ENCODE measurements at regions not wholly inside any gene's neighbourhood (a gene's known extent, or its start where the extent isn't known, plus 50 kb on each side); places are given as distances from the start of the nearest gene placed in this dataset.

GRCh38 chr1:102105931-102106550 is 109.3 kb upstream of the OLFM3 start:
- WGBS, 2 experiments (ENCODE audit: insufficient coverage in 1 of 2, insufficient read length in 1 of 2): 35 to 40% methylated on average over 1 to 3 of the region's 3 CpGs
- no peak for TF ChIP-seq CTCF (conservative IDR thresholded peaks at IDR 0.05)
- H3K27me3 Mint-ChIP-seq (ENCODE audit: insufficient read depth): peaks cover 4% of the 10 kb centered on the region

GRCh38 chr1:102103646-102104045 is 106.9 kb upstream of the OLFM3 start:
- no peaks in the 10 kb centered on the region for H3K9me3 ChIP-seq (ENCODE audit: control insufficient read depth, low read length)
- H3K9ac ChIP-seq (ENCODE audit: extremely low read depth, low read length, poor library complexity, severe bottlenecking): no peak overlapping the region
- H3K27ac ChIP-seq (ENCODE audit: low read depth, low read length): no peak overlapping the region
- 85% methylated on average over 1 of the region's 4 CpGs; no CpG with 5 or more reads in 1 of the 2 experiments for WGBS, 2 experiments (ENCODE audit: insufficient coverage in 1 of 2, insufficient read length in 1 of 2)
- no peak for DNase-seq
- no peaks in the 10 kb centered on the region for H3K36me3 ChIP-seq (ENCODE audit: control insufficient read depth, insufficient read depth, low read length)
- Mint-ChIP-seq H3K27ac (no peak overlapping the region), H3K36me3 (ENCODE audit: low read depth) (no peaks in the 10 kb centered on the region), H3K4me3 (no peak overlapping the region), H3K4me1 (peaks cover 35% of the 10 kb centered on the region), H3K27me3 (ENCODE audit: insufficient read depth) (peaks cover 4% of the 10 kb centered on the region), H3K9me3 (peaks cover 4% of the 10 kb centered on the region)
- TF ChIP-seq CTCF (conservative IDR thresholded peaks at IDR 0.05): no peak
- H3K4me3 ChIP-seq (ENCODE audit: low read length): no peak overlapping the region
- peaks cover 13% of the 10 kb centered on the region for H3K4me1 ChIP-seq (ENCODE audit: control insufficient read depth, insufficient read depth, low read length)
- H3K27me3 ChIP-seq (ENCODE audit: control insufficient read depth, insufficient read depth, low read length, poor library complexity, severe bottlenecking): no peaks in the 10 kb centered on the region

More at GRCh38 chr1:102105931-102106550, 109.3 kb upstream of the OLFM3 start:
- H3K9me3 Mint-ChIP-seq: peaks cover 23% of the 10 kb centered on the region
- no peak overlapping the region for H3K27ac Mint-ChIP-seq
- H3K36me3 Mint-ChIP-seq (ENCODE audit: low read depth): no peaks in the 10 kb centered on the region
- H3K27me3 ChIP-seq (ENCODE audit: control insufficient read depth, insufficient read depth, low read length, poor library complexity, severe bottlenecking): no peaks in the 10 kb centered on the region
- peaks cover 35% of the 10 kb centered on the region for H3K4me1 Mint-ChIP-seq
- H3K9me3 ChIP-seq (ENCODE audit: control insufficient read depth, low read length): peaks cover 18% of the 10 kb centered on the region
- peak overlapping the region; percentile 7 for H3K4me3 ChIP-seq (ENCODE audit: low read length)
- no peak overlapping the region for H3K27ac ChIP-seq (ENCODE audit: low read depth, low read length)
- H3K9ac ChIP-seq (ENCODE audit: extremely low read depth, low read length, poor library complexity, severe bottlenecking): no peak overlapping the region
- no peak for DNase-seq
- H3K36me3 ChIP-seq (ENCODE audit: control insufficient read depth, insufficient read depth, low read length): no peaks in the 10 kb centered on the region
- H3K4me3 Mint-ChIP-seq: no peak overlapping the region
- peaks cover 13% of the 10 kb centered on the region for H3K4me1 ChIP-seq (ENCODE audit: control insufficient read depth, insufficient read depth, low read length)

GRCh38 chr1:102102276-102102780 is 105.6 kb upstream of the OLFM3 start:
- H3K4me3 Mint-ChIP-seq: no peak overlapping the region
- peaks cover 28% of the 10 kb centered on the region for H3K4me1 Mint-ChIP-seq
- H3K4me3 ChIP-seq (ENCODE audit: low read length): no peak overlapping the region
- no peak for DNase-seq
- 76 to 89% methylated on average over 3 of the region's 3 CpGs for WGBS, 2 experiments (ENCODE audit: insufficient coverage in 1 of 2, insufficient read length in 1 of 2)
- no peaks in the 10 kb centered on the region for H3K36me3 ChIP-seq (ENCODE audit: control insufficient read depth, insufficient read depth, low read length)
- no peaks in the 10 kb centered on the region for H3K27me3 ChIP-seq (ENCODE audit: control insufficient read depth, insufficient read depth, low read length, poor library complexity, severe bottlenecking)
- no peak overlapping the region for H3K27ac Mint-ChIP-seq
- H3K9ac ChIP-seq (ENCODE audit: extremely low read depth, low read length, poor library complexity, severe bottlenecking): no peak overlapping the region
- peaks cover 11% of the 10 kb centered on the region for H3K4me1 ChIP-seq (ENCODE audit: control insufficient read depth, insufficient read depth, low read length)
- no peaks in the 10 kb centered on the region for H3K36me3 Mint-ChIP-seq (ENCODE audit: low read depth)
- H3K27ac ChIP-seq (ENCODE audit: low read depth, low read length): no peak overlapping the region
- H3K27me3 Mint-ChIP-seq (ENCODE audit: insufficient read depth): peaks cover 4% of the 10 kb centered on the region
- no peaks in the 10 kb centered on the region for H3K9me3 ChIP-seq (ENCODE audit: control insufficient read depth, low read length)
- H3K9me3 Mint-ChIP-seq: no peaks in the 10 kb centered on the region
- no peak for TF ChIP-seq CTCF (conservative IDR thresholded peaks at IDR 0.05)

Data from endodermal cell (in vitro differentiated cells).